ENCODE measurements at regions not wholly inside any gene's neighbourhood (a gene's known extent, or its start where the extent isn't known, plus 50 kb on each side); places are given as distances from the start of the nearest gene placed in this dataset.
"Not testable (repeated sequence)": the region's sequence is repeated elsewhere in the genome, so short reads cannot be mapped to it uniquely, and the experiment has no call there.

- DNase-seq (ENCODE audit: low read depth) = no peak
These were observed 479.7 kb upstream of the MEIS1 start for GRCh38 chr2:65955259-65955658.

DNA sequence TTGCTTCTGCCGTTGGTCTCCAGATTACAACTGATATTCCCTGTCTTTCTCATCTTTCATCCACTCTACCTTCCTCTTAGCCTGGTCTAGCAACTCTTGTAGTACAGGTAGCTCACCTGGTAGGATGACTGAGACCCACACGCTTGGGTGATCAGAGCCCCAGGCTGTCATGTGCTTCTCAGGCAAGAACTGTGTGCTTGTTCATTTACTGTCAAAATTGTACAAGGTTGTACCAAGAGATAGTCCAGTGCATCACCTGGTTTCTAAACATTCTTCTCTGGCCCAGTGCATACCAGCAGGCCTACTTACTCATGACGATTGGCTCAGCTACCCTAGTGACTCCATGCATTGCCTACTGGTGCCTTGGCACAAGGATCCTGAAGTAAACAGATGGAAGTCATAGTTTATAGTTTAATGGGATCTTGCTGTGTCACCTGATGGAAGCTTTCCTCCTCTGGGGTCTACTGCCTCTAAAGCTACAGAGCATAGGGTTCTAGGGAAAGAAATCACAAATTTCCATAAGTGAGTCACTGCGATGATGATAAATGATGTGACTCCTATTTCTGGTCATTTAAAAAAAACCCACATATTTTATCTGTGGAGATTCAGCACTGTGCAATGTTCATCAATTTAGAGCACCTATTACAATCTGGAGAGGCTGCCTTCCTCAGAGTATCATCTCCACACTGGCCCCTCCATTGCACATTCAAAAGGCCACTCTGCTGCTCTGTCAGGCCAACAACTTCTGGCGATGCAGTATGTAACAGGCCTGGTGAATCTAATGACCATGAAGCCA is 481.8 kb upstream of the MEIS1 start:
- DNase-seq (ENCODE audit: low read depth) = no peak

DNA sequence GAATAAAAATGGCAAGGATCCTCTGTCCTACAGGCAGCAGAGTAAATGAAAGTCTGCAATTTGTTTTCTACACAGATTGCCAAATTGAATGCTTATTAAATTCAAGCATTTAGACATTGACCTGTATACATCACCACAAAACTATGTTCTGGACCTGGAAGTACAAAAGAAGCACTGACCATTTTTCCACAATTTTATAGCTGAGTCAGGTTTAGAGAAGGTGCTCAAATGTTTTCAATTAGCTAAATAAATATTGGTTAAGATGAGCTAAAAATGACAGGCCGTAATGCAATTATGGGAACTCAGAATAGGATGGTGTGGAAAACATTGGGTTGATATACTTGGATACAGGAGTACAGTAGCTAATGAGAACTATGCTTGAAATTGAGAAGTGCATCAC is 490.7 kb upstream of the MEIS1 start:
- DNase-seq (ENCODE audit: low read depth) = no peak

- no peak for DNase-seq (ENCODE audit: low read depth)
These were observed 491.7 kb upstream of the MEIS1 start for GRCh38 chr2:65943099-65943786.

DNA sequence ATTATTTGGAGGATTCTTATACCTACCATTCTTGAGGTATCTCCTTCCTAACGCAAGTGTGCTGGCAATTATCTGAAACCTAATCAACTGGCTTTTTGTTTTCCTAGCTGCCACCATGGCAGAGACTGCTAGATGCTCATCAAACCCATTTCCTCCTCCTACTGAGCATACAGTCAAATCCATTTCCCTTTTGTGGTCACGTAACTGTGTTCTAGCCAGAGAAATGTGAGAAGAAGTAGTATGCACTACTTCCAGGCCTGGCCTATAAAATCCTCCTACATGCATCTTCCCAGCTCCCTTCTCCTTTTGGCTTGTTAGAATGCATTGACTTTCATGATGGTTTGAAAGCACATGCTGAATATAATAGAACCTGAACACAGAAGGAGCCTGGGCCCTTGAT is 494.1 kb upstream of the MEIS1 start:
- DNase-seq (ENCODE audit: low read depth) = no peak

DNA sequence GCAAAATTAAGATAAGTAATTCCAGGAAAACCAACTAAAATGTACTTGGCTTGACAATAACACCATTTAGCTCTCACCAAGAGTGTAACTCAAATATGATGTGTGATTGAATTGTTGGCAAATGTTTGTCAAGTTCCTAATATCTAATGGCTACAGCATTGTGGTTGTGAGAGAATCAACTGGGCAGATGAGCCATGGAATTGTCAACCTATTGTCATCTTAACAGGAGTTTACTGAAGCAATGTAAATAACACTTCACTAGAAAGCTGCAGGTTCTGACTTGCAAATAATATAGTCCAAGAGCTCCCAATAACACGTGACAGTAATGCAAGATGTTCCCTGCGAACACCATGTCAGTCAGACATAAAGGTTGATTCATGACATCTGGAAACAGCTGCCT is 495.2 kb upstream of the MEIS1 start:
- no peak for DNase-seq (ENCODE audit: low read depth)

GRCh38 chr2:65937379-65938160 is 497.4 kb upstream of the MEIS1 start:
- no peak for DNase-seq (ENCODE audit: low read depth)

- no peak for DNase-seq (ENCODE audit: low read depth)
These were observed 499.8 kb upstream of the MEIS1 start for GRCh38 chr2:65934992-65935629.

DNA sequence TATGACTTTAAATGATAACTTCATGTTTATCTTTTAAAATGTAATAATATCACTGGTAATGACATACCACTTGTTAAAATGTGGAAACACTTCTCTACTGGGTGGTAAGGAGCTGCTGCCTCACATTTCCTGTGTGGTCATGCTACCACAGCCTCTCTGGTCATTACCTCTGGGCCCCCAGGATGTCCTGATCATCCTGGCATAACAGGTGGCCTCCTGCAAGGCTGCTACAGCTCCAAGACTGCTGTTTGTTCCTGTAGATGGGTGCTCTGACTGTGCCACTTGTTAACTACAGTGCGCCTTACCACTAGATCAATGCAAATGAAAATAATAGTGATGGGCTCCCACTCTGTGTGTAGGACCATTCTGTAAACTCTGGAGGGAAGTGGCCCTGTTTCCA is 500.2 kb upstream of the SPRED2 start:
- DNase-seq (ENCODE audit: low read depth) = no peak

- DNase-seq (ENCODE audit: low read depth) = no peak
These were observed 498.7 kb upstream of the SPRED2 start for GRCh38 chr2:65931056-65931455.

DNA sequence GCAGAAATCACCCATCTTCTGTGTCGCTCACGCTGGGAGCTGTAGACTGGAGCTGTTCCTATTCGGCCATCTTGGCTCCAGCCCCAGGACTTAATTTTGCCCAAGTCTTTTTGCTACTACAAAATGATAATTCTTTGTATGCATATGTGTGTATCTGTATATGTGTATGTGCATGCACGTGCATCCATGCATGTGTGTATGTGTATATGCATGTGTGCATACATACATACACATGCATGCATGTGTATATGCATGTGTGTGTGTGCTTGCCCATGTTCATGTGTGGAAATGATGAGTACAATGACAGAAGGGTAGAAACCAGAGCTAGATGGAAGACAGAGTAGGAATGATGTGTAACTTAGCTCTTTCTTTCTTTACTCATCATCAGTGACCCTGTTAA is 497.9 kb upstream of the SPRED2 start:
- DNase-seq (ENCODE audit: low read depth) = no peak

- DNase-seq (ENCODE audit: low read depth) = not testable (repeated sequence)
These were observed 497.3 kb upstream of the SPRED2 start for GRCh38 chr2:65929664-65930063.

- no peak for DNase-seq (ENCODE audit: low read depth)
These were observed 490.4 kb upstream of the SPRED2 start for GRCh38 chr2:65922794-65923193.

- DNase-seq (ENCODE audit: low read depth) = no peak
These were observed 489.6 kb upstream of the SPRED2 start for GRCh38 chr2:65922030-65922429.

- DNase-seq (ENCODE audit: low read depth) = no peak
These were observed 488.7 kb upstream of the SPRED2 start for GRCh38 chr2:65921116-65921515.

DNA sequence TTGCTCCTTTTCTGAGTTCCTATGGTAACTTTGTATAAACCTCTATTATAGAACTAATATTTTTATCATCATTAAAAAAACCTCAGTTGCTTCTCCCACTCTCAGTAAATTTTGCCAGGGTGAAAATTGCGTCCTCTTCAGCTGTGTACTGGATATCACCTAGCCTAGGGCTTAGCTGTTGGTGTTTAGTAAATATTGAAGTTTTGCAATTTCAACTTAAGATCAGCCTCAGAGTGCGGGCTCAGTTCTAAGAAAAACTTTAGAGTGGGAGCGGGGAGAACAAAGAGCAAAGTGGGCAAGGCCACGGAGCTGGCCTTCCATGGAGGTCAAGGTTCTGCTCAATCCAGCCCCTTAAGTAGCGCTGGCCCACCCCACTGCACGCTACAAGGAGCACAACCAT is 488.3 kb upstream of the SPRED2 start:
- DNase-seq (ENCODE audit: low read depth) = no peak

GRCh38 chr2:65919550-65920188 is 487.3 kb upstream of the SPRED2 start:
- no peak for DNase-seq (ENCODE audit: low read depth)

DNA sequence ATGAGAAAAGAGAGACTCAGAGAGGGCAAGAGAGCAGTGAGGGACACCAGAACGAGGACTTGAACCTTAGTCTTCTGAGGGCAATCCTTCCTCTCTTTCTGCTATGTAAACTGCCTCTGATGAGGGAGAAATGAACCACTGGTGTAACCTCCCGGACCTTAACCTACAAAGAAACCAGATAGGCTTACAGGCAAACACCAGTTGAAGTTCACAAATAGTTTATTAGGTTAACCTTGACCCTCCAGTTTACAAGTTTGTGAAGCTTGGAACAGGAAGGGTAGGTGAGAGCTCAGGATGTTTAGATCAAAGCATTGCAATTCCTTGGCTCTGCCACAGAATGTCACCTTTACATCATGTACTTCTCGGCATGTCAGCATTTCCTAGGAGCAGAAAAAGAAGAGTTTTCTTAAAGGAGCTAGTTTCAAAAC is 486.4 kb upstream of the SPRED2 start:
- no peak for DNase-seq (ENCODE audit: low read depth)

- DNase-seq (ENCODE audit: low read depth) = no peak
These were observed 485.6 kb upstream of the SPRED2 start for GRCh38 chr2:65917986-65918385.

DNA sequence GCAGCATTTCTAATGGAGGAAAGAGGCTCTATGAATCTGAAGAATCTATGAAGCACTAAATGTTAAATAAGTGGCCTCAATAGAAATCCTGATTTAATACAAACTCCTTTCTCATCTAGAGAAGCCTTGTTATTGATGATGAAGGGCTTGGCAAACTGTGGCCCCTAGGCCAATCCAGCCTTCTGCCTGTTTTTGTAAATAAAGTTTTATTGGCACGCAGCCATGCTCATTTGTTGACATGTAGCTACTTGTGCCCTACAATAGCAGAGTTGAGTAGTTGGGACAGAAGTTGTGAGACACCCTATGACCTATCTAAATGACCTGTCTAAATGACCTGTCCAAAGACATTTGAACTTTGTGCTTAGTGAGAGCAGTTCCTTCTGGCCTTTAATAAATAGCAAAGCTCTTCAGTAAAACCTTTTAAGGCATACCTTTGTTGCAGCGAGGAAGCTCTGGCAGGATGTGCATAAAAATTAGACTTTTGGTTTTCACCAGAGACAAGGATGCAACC is 484.4 kb upstream of the SPRED2 start:
- no peak for DNase-seq (ENCODE audit: low read depth)

- no peak for DNase-seq (ENCODE audit: low read depth)
These were observed 483.8 kb upstream of the SPRED2 start for GRCh38 chr2:65916177-65916576.

DNA sequence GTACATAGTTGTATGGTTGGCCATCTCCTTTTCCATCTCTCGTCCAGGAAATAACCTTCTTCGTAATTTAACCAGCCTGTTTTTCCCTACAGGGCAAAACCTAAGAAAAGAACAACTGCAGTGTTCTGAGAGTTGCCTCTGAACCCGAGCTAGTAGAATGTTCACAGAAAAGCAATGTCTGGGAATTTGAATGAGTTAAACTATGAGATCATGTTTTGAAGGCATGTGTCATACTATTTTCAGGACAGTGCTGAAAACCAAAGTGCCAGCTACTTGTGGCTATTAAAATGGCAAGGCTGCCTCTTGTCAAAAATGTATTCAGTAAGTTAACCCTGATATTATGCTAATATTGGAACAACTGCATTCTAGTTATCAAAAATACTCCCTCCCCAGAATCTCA is 482.9 kb upstream of the SPRED2 start:
- no peak for DNase-seq (ENCODE audit: low read depth)
